ENCODE measurements at regions not wholly inside any gene's neighbourhood (a gene's known extent, or its start where the extent isn't known, plus 50 kb on each side); places are given as distances from the start of the nearest gene placed in this dataset.

DNA sequence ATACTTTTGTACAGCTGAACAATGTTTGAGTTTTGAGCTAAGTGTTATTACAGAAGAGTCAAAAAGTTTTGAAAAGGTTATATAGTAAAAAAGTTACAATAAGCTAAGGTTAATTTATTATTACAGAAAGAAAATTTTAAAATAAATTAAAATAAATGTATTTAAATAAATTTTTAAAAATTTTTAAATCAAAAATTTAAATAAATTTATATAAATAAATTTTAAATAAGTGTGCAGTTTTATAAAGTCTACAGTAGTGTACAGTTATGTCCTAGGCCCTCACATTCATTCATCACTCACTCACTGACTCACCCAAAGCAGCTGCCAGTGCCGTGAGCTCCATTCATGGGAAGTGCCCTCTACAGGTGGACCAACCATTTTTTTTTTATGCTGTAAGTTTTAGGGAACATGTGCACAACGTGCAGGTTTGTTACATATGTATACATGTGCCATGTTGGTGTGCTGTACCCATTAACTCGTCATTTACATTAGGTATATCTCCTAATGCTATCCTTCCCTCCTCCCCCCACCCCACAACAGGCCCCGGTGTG lies 462.9 kb upstream of the ZMIZ1 start:
- TF ChIP-seq, protein P1, sequence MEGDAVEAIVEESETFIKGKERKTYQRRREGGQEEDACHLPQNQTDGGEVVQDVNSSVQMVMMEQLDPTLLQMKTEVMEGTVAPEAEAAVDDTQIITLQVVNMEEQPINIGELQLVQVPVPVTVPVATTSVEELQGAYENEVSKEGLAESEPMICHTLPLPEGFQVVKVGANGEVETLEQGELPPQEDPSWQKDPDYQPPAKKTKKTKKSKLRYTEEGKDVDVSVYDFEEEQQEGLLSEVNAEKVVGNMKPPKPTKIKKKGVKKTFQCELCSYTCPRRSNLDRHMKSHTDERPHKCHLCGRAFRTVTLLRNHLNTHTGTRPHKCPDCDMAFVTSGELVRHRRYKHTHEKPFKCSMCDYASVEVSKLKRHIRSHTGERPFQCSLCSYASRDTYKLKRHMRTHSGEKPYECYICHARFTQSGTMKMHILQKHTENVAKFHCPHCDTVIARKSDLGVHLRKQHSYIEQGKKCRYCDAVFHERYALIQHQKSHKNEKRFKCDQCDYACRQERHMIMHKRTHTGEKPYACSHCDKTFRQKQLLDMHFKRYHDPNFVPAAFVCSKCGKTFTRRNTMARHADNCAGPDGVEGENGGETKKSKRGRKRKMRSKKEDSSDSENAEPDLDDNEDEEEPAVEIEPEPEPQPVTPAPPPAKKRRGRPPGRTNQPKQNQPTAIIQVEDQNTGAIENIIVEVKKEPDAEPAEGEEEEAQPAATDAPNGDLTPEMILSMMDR (IDR thresholded peaks at IDR 0.05): no peak
- TF ChIP-seq POLR2A (IDR thresholded peaks at IDR 0.05): no peak
